H9 (cell line): ENCODE measurements at regions not wholly inside any gene's neighbourhood (a gene's known extent, or its start where the extent isn't known, plus 50 kb on each side); places are given as distances from the start of the nearest gene placed in this dataset.

ENCODE experiments used
- DNase-seq: peaks from one replicate; pipeline ENCODE4 v3.0.0-alpha.2; 2017
- H2AFZ ChIP-seq: one replicate; pipeline ENCODE4 v1.6.1; 2013; ENCODE audit warnings: mild to moderate bottlenecking, low read length, control low read depth, moderate library complexity
- H2AK5ac ChIP-seq: 2 replicates; pipeline ENCODE4 v1.6.1; 2013; ENCODE audit warnings: low read length, control low read depth, mixed read lengths; ENCODE audit not compliant: insufficient read length
- H2BK120ac ChIP-seq: one replicate; pipeline ENCODE4 v1.6.1; 2013; ENCODE audit warnings: low read depth, mild to moderate bottlenecking, low read length, control low read depth, inconsistent platforms; ENCODE audit not compliant: poor library complexity, severe bottlenecking
- H2BK12ac ChIP-seq: 2 replicates; pipeline ENCODE4 v1.6.1; 2013; ENCODE audit warnings: low read length, control low read depth, mixed read lengths, low read depth; ENCODE audit not compliant: insufficient read length
- H2BK15ac ChIP-seq: 2 replicates; pipeline ENCODE4 v1.6.1; 2013; ENCODE audit warnings: low read depth, low read length, control low read depth
- H2BK20ac ChIP-seq: one replicate; pipeline ENCODE4 v1.6.1; 2013; ENCODE audit warnings: low read depth, mild to moderate bottlenecking, low read length, control low read depth, inconsistent platforms; ENCODE audit not compliant: poor library complexity, severe bottlenecking
- H2BK5ac ChIP-seq: 2 replicates; pipeline ENCODE4 v1.6.1; 2013; ENCODE audit warnings: low read length, control low read depth, mixed read lengths; ENCODE audit not compliant: insufficient read length
- H3K14ac ChIP-seq: 2 replicates; pipeline ENCODE4 v1.6.1; 2013; ENCODE audit warnings: low read length, control low read depth; ENCODE audit not compliant: insufficient read depth
- H3K18ac ChIP-seq: 2 replicates; pipeline ENCODE4 v1.6.1; 2013; ENCODE audit warnings: low read depth, mild to moderate bottlenecking, mixed read lengths, low read length, control low read depth; ENCODE audit not compliant: insufficient read length
- H3K23ac ChIP-seq: 2 replicates; pipeline ENCODE4 v1.6.1; 2013; ENCODE audit warnings: low read length, control low read depth, mixed read lengths, low read depth; ENCODE audit not compliant: insufficient read length
- H3K23me2 ChIP-seq: 2 replicates; pipeline ENCODE4 v1.6.1; 2013; ENCODE audit warnings: low read depth, mild to moderate bottlenecking, mixed read lengths, low read length, control low read depth; ENCODE audit not compliant: insufficient read length, poor library complexity, severe bottlenecking
- H3K27ac ChIP-seq: 2 replicates; pipeline ENCODE4 v1.5.1; 2013; ENCODE audit warnings: low read length, control low read depth, mixed read lengths, low read depth; ENCODE audit not compliant: insufficient read length
- H3K27me3 ChIP-seq: 2 replicates; pipeline ENCODE4 v1.6.1; 2013; ENCODE audit warnings: low read length, control low read depth, inconsistent platforms; ENCODE audit not compliant: insufficient read depth
- H3K4ac ChIP-seq: 2 replicates; pipeline ENCODE4 v1.6.1; 2013; ENCODE audit warnings: low read depth, mild to moderate bottlenecking, control low read depth, inconsistent platforms, low read length, moderate library complexity
- H3K4me1 ChIP-seq: 2 replicates; pipeline ENCODE4 v1.6.1; 2013; ENCODE audit warnings: low read length, control low read depth, inconsistent platforms; ENCODE audit not compliant: insufficient read depth
- H3K4me2 ChIP-seq: 2 replicates; pipeline ENCODE4 v1.6.1; 2013; ENCODE audit warnings: low read length, control low read depth, mixed read lengths; ENCODE audit not compliant: insufficient read length, insufficient read depth
- H3K56ac ChIP-seq: 2 replicates; pipeline ENCODE4 v1.6.1; 2013; ENCODE audit warnings: low read depth, mild to moderate bottlenecking, mixed read lengths, low read length, control low read depth; ENCODE audit not compliant: insufficient read length
- H3K79me1 ChIP-seq: 2 replicates; pipeline ENCODE4 v1.6.1; 2013; ENCODE audit warnings: low read depth, mild to moderate bottlenecking, moderate library complexity, low read length, control low read depth, inconsistent platforms; ENCODE audit not compliant: insufficient read depth, poor library complexity, severe bottlenecking
- H3K79me2 ChIP-seq: 2 replicates; pipeline ENCODE4 v1.6.1; 2013; ENCODE audit warnings: low read length, control low read depth, inconsistent platforms; ENCODE audit not compliant: insufficient read depth
- H3K9ac ChIP-seq: 2 replicates; pipeline ENCODE4 v1.6.1; 2013; ENCODE audit warnings: low read length, control low read depth, mixed read lengths; ENCODE audit not compliant: insufficient read length; ENCODE audit errors: extremely low read depth
- H3K9me3 ChIP-seq: one replicate; pipeline ENCODE4 v1.6.1; 2013; ENCODE audit warnings: low read depth, low read length, inconsistent platforms; ENCODE audit not compliant: control insufficient read depth
- H3T11ph ChIP-seq: one replicate; pipeline ENCODE4 v1.6.1; 2013; ENCODE audit warnings: mild to moderate bottlenecking, low read length, control low read depth, inconsistent platforms
- H4K20me1 ChIP-seq: one replicate; pipeline ENCODE4 v1.6.1; 2013; ENCODE audit not compliant: control insufficient read depth, insufficient read length, insufficient read depth
- H4K5ac ChIP-seq: 2 replicates; pipeline ENCODE4 v1.6.1; 2013; ENCODE audit warnings: low read depth, mild to moderate bottlenecking, mixed read lengths, low read length, control low read depth; ENCODE audit not compliant: insufficient read length
- H4K8ac ChIP-seq: replicated peaks from 2 replicates; pipeline ENCODE4 v1.6.1; 2013; ENCODE audit warnings: low read length, control low read depth, mixed read lengths, low read depth; ENCODE audit not compliant: insufficient read length
- H4K91ac ChIP-seq: 2 replicates; pipeline ENCODE4 v1.6.1; 2013; ENCODE audit warnings: low read depth, mild to moderate bottlenecking, moderate library complexity, mixed read lengths, low read length, control low read depth; ENCODE audit not compliant: insufficient read length
- H3K27ac Mint-ChIP-seq, 3 experiments: 2 replicates in 2 of 3; 3 replicates in 1 of 3; pipeline ENCODE4 v1.8.0; 2020 to 2021; ENCODE audit warnings: mixed read lengths in 3 of 3, mild to moderate bottlenecking in 1 of 3, moderate library complexity in 1 of 3
- H3K27me3 Mint-ChIP-seq: 2 replicates; pipeline ENCODE4 v1.8.0; 2021; ENCODE audit warnings: low read depth, mild to moderate bottlenecking, moderate library complexity, mixed read lengths
- H3K36me3 Mint-ChIP-seq, 3 experiments: 2 replicates in 2 of 3; 3 replicates in 1 of 3; pipeline ENCODE4 v1.8.0; 2020 to 2021; ENCODE audit warnings: low read depth in 3 of 3, mixed read lengths in 3 of 3; ENCODE audit not compliant: insufficient read depth in 1 of 3
- H3K4me1 Mint-ChIP-seq, 2 experiments: 2 replicates each; pipeline ENCODE4 v1.8.0; 2020; ENCODE audit warnings: mixed read lengths in 2 of 2
- H3K4me3 Mint-ChIP-seq, 2 experiments: 2 replicates in 1 of 2; 3 replicates in 1 of 2; pipeline ENCODE4 v1.8.0; 2020 to 2021; ENCODE audit warnings: mild to moderate bottlenecking in 2 of 2, mixed read lengths in 2 of 2, moderate library complexity in 1 of 2
- H3K9me3 Mint-ChIP-seq, 2 experiments: 2 replicates in 1 of 2; 3 replicates in 1 of 2; pipeline ENCODE4 v1.8.0; 2020; ENCODE audit warnings: mild to moderate bottlenecking in 2 of 2, mixed read lengths in 2 of 2, moderate library complexity in 1 of 2
- CTCF ChIP-seq: fragments of 200-600 bp; sonication (generic); conservative IDR thresholded peaks from 3 replicates; pipeline ENCODE4 v1.8.0; 2021; ENCODE audit warnings: antibody characterized with exemption, mild to moderate bottlenecking
- WGBS: extraction: QIAGEN DNeasy Blood & Tissue Kit; methylation state at CpG from one replicate; pipeline ENCODE4 v1.1.7; 2013; ENCODE audit warnings: missing lambda C conversion rate, low lambda C conversion rate, mixed read lengths; ENCODE audit not compliant: insufficient read length; ENCODE audit errors: extremely low coverage; 5-methylcytosine and 5-hydroxymethylcytosine counted together

DNA sequence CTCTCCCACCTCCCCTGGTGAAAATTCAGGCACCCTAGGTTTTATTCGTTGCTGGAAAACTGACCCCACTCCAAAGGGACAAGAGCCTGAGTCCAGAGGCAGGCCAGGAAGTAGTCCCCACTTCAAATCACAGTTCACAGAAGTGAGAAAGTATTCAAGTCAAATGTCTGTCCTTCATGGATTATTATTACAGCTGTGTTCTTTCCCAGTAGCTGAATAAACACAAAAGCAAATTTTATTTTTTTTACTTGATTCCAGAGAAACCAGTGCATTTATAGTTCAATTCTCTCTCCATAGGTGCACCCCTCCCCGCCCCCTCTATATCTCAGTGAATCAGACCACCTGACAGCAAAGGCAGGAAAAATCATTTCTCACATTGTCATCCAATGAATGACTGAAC lies 113.8 kb upstream of the COL1A2 start:
- no peak for DNase-seq
- Histone ChIP-seq H3K14ac (no peak overlapping the region), H2BK5ac (no peak overlapping the region), H3K79me2 (no peaks in the 10 kb centered on the region), H3K18ac (no peak overlapping the region), H4K5ac (no peak overlapping the region), H3T11ph (no peak overlapping the region), H3K4me1 (no peaks in the 10 kb centered on the region), H2BK12ac (no peak overlapping the region), H3K56ac (no peak overlapping the region), H2BK15ac (no peak overlapping the region), H3K4ac (no peak overlapping the region), H3K79me1 (no peaks in the 10 kb centered on the region), H3K23ac (no peak overlapping the region), H4K20me1 (no peaks in the 10 kb centered on the region), H3K27ac (no peak overlapping the region), H3K9ac (no peak overlapping the region), H4K91ac (no peak overlapping the region), H2BK120ac (no peak overlapping the region), H2AK5ac (no peak overlapping the region), H2BK20ac (no peak overlapping the region), H3K9me3 (no peaks in the 10 kb centered on the region), H4K8ac (no peak overlapping the region), H3K27me3 (no peaks in the 10 kb centered on the region), H3K4me2 (no peak overlapping the region), H2AFZ (no peak overlapping the region), H3K23me2 (no peaks in the 10 kb centered on the region)
- Mint-ChIP-seq H3K4me1 (no peaks in the 10 kb centered on the region), H3K27me3 (peaks cover 2% of the 10 kb centered on the region; the same call in 1 of the 2 replicates), H3K4me3 (no peak overlapping the region), H3K27ac (no peak overlapping the region), H3K36me3 (no peaks in the 10 kb centered on the region; a peak in 1 of 7 replicates), H3K9me3 (no peaks in the 10 kb centered on the region)
- WGBS = no CpG with 5 or more reads among the region's 2 CpGs
- no peak for TF ChIP-seq CTCF
